ENCODE measurements at regions not wholly inside any gene's neighbourhood (a gene's known extent, or its start where the extent isn't known, plus 50 kb on each side); places are given as distances from the start of the nearest gene placed in this dataset.

- no peak for TF ChIP-seq POLR2A (IDR thresholded peaks at IDR 0.05)
- TF ChIP-seq, protein P1, sequence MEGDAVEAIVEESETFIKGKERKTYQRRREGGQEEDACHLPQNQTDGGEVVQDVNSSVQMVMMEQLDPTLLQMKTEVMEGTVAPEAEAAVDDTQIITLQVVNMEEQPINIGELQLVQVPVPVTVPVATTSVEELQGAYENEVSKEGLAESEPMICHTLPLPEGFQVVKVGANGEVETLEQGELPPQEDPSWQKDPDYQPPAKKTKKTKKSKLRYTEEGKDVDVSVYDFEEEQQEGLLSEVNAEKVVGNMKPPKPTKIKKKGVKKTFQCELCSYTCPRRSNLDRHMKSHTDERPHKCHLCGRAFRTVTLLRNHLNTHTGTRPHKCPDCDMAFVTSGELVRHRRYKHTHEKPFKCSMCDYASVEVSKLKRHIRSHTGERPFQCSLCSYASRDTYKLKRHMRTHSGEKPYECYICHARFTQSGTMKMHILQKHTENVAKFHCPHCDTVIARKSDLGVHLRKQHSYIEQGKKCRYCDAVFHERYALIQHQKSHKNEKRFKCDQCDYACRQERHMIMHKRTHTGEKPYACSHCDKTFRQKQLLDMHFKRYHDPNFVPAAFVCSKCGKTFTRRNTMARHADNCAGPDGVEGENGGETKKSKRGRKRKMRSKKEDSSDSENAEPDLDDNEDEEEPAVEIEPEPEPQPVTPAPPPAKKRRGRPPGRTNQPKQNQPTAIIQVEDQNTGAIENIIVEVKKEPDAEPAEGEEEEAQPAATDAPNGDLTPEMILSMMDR (IDR thresholded peaks at IDR 0.05), result no peak
Observed at GRCh38 chr4:147378780-147379179, 102.1 kb upstream of the EDNRA start.
